IMR-90 (cell line): ENCODE measurements at regions not wholly inside any gene's neighbourhood (a gene's known extent, or its start where the extent isn't known, plus 50 kb on each side); places are given as distances from the start of the nearest gene placed in this dataset.

Source experiments
- CEBPB ChIP-seq: IDR thresholded peaks from 2 replicates; pipeline ENCODE4 v1.6.1; 2012; ENCODE audit warnings: low read depth, low read length, improper control_type of control experiment
- CTCF ChIP-seq: conservative IDR thresholded peaks from 2 replicates; pipeline ENCODE4 v1.5.1; 2012; ENCODE audit warnings: mild to moderate bottlenecking, low read depth, low read length, improper control_type of control experiment
- FOS ChIP-seq: fragments of 150-350 bp; IDR thresholded peaks from 2 replicates; pipeline ENCODE4 v1.6.1; 2016; ENCODE audit warnings: low read depth, low read length
- POLR2A ChIP-seq: IDR thresholded peaks from 2 replicates; pipeline ENCODE4 v1.6.1; 2012; ENCODE audit warnings: mild to moderate bottlenecking, low read depth, low read length
- SMC3 ChIP-seq: fragments of 150-350 bp; IDR thresholded peaks from 2 replicates; pipeline ENCODE4 v1.6.1; 2016; ENCODE audit warnings: low read depth, mild to moderate bottlenecking, antibody characterized with exemption, low read length, moderate library complexity
- TF ChIP-seq, protein P1 (sequence below): fragments of 150-350 bp; IDR thresholded peaks from 2 replicates; pipeline ENCODE4 v1.6.1; 2017; ENCODE audit warnings: mild to moderate bottlenecking, antibody characterized with exemption, low read length, low read depth

- TF ChIP-seq CTCF = no peak
- no peak for TF ChIP-seq SMC3
- no peak for TF ChIP-seq POLR2A
- no peak for TF ChIP-seq CEBPB
- no peak for TF ChIP-seq FOS
- TF ChIP-seq, protein P1, sequence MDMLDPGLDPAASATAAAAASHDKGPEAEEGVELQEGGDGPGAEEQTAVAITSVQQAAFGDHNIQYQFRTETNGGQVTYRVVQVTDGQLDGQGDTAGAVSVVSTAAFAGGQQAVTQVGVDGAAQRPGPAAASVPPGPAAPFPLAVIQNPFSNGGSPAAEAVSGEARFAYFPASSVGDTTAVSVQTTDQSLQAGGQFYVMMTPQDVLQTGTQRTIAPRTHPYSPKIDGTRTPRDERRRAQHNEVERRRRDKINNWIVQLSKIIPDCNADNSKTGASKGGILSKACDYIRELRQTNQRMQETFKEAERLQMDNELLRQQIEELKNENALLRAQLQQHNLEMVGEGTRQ = no peak
Observed at GRCh38 chr1:200468264-200469001, 58.6 kb upstream of the ZNF281 start.
